ENCODE measurements at regions not wholly inside any gene's neighbourhood (a gene's known extent, or its start where the extent isn't known, plus 50 kb on each side); places are given as distances from the start of the nearest gene placed in this dataset.

DNA sequence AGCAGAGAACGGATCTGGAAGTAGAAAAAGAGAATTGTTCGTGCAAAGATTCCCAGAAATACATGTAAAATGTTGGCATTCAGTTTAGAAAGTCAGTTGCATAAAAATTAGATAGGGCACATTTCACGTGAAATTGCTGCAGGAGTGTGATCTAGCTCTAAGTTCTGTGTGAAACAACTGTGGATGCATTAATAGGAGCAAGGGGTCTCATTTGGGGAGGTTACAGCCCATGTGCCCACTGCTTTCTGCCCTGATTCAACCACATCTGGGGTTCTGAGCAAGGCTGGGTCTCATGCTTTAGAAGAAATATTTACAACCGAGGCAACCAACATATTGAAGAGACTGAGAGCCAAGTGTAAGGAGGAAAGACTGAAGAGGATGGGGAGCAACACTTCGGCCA is 639.0 kb downstream of the BCOR start:
- DNase-seq (ENCODE audit: low spot score), result no peak
- ATAC-seq (ENCODE audit: low FRiP score), result no peak
- TF ChIP-seq, protein P1, sequence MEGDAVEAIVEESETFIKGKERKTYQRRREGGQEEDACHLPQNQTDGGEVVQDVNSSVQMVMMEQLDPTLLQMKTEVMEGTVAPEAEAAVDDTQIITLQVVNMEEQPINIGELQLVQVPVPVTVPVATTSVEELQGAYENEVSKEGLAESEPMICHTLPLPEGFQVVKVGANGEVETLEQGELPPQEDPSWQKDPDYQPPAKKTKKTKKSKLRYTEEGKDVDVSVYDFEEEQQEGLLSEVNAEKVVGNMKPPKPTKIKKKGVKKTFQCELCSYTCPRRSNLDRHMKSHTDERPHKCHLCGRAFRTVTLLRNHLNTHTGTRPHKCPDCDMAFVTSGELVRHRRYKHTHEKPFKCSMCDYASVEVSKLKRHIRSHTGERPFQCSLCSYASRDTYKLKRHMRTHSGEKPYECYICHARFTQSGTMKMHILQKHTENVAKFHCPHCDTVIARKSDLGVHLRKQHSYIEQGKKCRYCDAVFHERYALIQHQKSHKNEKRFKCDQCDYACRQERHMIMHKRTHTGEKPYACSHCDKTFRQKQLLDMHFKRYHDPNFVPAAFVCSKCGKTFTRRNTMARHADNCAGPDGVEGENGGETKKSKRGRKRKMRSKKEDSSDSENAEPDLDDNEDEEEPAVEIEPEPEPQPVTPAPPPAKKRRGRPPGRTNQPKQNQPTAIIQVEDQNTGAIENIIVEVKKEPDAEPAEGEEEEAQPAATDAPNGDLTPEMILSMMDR (IDR thresholded peaks at IDR 0.05), result no peak

GRCh38 chrX:39459204-39459603 is 638.6 kb downstream of the BCOR start:
- TF ChIP-seq, protein P1 (IDR thresholded peaks at IDR 0.05), result no peak
- ATAC-seq (ENCODE audit: low FRiP score), result no peak
- DNase-seq (ENCODE audit: low spot score), result no peak

GRCh38 chrX:39459952-39460351 is 637.8 kb downstream of the BCOR start:
- no peak for ATAC-seq (ENCODE audit: low FRiP score)
- TF ChIP-seq, protein P1 (IDR thresholded peaks at IDR 0.05), result no peak
- no peak for DNase-seq (ENCODE audit: low spot score)

DNA sequence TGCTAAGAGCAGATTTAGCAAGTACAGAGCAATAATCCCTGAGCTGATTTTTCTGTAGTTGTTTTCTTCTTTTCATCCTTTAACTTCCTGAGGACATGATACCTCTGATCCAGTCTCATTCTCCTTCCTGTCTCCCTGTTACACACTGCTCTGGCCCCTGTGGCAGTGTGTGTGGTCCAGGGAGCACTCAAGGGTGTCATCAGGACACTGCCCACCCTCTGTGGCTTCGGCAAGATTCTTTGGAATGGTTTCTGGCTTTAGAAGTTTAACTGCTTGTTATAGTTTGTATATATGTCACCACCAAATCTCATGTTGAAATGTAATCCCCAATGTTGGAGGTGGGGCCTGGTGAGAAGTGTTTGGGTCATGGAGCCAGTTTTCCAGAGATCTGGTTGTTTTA is 637.3 kb downstream of the BCOR start:
- ATAC-seq (ENCODE audit: low FRiP score) (no peak), DNase-seq (ENCODE audit: low spot score) (no peak)
- TF ChIP-seq, protein P1 (IDR thresholded peaks at IDR 0.05), result no peak

DNA sequence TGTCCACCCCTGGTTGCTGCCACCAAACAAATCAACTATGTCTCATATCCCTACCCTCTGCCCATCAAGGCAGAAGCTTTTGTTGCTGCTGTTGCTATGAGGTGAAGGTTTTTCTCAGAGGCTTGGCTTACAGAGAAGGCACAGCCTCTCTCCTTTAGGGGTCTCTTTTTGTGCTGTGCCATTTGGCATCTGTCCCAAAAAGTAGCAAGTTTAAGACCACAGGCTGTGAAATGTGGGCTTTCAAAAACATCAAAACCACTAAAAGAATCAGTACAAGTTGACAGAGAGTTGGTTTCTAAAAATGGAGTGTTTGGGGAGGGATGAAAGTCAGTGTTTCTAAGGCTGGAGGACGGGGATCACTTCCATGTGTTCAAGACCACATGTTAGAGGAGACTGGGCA is 634.9 kb downstream of the BCOR start:
- TF ChIP-seq, protein P1 (IDR thresholded peaks at IDR 0.05), result no peak
- no peak for ATAC-seq (ENCODE audit: low FRiP score)
- DNase-seq (ENCODE audit: low spot score), result no peak

DNA sequence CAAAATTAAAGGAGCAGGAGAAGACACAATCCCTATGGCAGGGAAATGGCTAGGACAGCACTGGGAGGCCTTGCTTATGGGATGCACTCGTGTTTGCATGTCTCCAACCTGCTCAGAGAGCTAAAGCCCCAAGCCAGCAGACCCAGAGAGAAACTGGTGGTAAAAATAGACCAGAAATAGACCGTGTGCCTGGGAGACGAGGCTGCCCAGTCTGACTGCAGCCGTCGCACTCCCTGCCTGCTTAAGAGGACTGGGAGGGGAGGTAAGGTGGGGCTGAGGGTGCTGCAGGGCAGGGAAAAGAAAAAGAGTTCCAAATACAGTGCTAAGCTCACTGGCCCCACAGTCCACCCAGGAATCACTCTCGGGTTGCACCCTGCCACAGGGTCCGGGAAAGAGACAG is 633.5 kb downstream of the BCOR start:
- DNase-seq (ENCODE audit: low spot score) (no peak), ATAC-seq (ENCODE audit: low FRiP score) (no peak)
- TF ChIP-seq, protein P1 (IDR thresholded peaks at IDR 0.05), result no peak

DNA sequence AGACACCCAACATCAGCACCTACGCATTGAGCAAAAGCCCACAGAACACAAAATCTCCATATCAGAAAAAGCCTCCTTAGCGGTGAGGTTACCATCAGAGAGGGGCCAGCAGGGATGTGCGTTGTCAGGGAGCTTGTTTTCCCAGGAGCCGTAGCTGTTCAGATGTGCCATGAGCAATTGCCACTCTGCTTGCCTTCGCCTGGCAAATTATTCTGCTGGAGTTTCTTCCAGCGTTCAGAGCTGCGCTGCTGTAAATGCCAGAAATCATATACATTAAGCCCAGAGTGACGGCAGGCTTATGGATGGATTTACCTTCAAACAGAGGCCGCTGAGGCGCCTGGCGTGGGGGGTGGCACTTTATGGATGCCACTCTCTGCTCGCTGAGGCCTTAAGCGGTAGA is 632.3 kb downstream of the BCOR start:
- TF ChIP-seq, protein P1 (IDR thresholded peaks at IDR 0.05), result no peak
- ATAC-seq (ENCODE audit: low FRiP score), result no peak
- DNase-seq (ENCODE audit: low spot score), result no peak
